Amygdala (tissue), 56 donors: ENCODE measurements at regions not wholly inside any gene's neighbourhood (a gene's known extent, or its start where the extent isn't known, plus 50 kb on each side); places are given as distances from the start of the nearest gene placed in this dataset.

Source experiments
- DNase-seq, 56 donors: peaks; one replicate each; lab custom pipeline; 2025; lab: John Stamatoyannopoulos, UW

DNA sequence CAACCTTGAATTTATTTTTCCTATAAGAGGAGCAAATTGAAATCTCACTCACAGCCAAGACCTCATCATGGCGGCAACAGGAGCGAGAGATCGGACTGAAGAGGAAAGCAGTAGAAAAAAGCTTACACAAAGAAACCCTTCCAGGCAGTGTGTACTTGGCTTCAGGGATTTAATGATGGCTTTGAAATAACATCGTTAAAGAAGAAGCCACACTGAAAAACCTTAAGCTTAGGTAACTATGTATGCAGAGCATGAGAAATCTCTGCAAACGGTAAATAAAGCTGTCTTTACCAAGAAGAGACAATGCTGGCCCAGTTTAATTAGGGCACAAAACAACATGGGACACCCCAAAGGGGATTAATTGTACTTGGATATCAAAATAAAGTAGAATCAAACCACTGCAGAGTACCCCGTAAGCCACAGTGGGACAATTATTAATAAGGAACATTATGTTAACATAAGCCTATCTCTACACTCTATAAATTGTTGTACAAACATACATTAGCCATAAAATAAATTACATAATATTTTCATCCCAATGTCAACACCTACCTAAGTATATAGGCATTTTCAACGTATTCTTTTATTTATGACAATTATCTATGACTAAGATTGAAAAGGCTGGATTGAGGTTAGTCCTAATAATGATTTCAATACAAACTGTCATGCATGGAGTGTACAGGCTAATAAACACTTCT, 360.2 kb upstream of the CHRM3 start:
- no peak for DNase-seq

DNA sequence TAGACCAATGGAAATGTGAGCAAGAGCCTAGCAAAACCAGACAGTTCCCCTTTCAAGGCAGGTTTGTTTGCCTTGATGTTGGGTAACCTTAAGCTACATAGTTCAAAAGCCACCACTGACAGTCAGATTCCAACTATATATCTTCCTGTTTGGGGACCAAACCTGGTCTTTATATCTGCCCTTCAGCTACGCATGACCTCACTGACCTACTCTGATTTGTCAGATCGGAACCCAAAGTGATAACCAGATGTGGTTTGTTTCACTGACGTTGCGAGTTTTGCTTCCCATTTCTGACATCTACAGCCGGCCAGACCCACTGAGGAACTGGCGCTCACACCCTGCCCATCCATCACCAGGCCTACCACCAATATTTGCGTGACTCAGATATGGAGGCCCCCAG, 361.1 kb upstream of the CHRM3 start:
- no peak for DNase-seq

DNA sequence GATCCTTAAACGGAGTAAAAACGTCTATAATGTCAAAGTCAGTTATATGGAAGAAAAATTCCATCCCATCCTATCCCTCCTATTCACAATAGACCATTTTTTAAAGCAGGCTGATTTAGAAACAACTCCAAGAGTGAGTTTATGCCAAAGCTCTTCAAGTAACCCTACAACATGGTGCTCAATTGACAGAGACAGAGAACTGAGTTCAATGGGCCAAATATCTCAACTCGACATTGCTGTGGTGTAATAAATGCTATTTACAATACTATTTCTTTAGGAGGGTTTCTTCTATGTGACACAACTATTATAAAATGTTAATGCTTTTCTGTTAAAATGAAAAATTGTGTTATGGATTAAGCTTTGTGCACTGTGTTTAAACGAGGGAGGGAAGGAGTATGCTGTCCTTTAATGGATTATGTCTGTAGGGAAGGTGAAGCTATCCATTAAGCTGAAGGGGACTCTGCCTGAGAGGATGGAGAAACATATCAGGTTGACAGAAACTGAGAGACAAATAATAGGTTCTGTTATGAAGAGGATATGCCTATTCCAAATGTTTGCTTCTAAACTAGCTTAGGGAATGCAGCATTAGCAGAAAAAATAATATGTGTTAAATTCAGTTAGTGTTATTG, 362.5 kb upstream of the CHRM3 start:
- DNase-seq = no peak

- DNase-seq = no peak
These were observed 370.0 kb upstream of the CHRM3 start for GRCh38 chr1:239016337-239016736.

DNA sequence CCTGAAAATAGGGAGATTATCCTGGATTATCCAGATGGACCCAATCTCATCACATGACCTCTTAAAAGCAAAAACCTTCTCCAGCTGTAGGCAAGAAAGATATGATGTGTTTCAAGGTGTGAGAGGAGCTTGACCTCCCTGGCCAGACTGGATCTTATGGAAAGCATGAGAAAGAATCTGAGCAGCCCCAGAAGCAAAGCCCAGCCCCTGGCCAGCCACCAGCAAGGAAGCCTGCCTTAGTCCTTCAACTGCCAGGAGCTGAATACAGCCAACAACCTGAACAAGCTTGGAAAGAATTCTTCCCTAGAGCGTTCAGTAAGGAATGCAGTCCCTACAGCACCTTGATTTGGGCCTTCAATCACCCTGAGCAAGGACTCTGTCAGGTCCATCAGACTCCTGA, 375.0 kb upstream of the CHRM3 start:
- DNase-seq = no peak

DNA sequence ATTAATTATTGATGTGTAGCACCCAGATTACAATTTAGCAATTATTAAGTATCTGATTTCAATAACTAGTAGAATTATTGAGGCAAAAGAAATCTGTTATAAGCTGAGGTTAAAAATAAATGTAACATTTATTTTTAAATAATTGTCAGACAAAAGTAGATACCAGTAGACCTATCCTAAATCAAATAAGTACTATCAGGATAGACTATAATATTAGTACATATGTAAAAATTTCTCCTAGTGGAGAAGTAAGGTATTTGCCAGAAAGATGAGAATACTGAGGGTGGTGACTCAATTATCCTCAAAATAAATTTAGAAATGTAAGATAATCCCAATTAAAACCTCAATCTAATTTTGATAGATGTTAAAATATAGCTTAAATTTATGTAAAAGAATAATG, 377.8 kb upstream of the CHRM3 start:
- DNase-seq = no peak

- no peak for DNase-seq
These were observed 380.1 kb upstream of the CHRM3 start for GRCh38 chr1:239006276-239006675.

- no peak for DNase-seq
These were observed 386.4 kb upstream of the CHRM3 start for GRCh38 chr1:238999944-239000343.

DNA sequence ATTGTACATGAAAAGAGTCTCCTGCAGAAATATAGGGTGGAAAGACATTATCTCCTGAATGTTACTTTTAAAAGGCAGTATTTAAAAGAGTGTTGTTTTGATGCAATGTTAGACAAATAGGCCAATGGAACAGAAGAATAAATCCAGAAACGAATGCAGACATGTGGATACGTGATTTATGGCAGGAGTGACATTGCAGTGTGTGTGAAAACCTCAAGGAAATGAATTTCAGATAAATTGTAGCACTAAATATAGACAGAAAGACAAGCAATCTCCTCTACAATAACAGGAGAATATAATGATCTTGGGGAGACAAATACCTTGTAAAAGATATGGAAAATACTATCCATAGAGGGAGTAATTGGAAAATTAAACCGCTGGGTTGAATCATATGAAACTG, 387.8 kb upstream of the CHRM3 start:
- DNase-seq = no peak

DNA sequence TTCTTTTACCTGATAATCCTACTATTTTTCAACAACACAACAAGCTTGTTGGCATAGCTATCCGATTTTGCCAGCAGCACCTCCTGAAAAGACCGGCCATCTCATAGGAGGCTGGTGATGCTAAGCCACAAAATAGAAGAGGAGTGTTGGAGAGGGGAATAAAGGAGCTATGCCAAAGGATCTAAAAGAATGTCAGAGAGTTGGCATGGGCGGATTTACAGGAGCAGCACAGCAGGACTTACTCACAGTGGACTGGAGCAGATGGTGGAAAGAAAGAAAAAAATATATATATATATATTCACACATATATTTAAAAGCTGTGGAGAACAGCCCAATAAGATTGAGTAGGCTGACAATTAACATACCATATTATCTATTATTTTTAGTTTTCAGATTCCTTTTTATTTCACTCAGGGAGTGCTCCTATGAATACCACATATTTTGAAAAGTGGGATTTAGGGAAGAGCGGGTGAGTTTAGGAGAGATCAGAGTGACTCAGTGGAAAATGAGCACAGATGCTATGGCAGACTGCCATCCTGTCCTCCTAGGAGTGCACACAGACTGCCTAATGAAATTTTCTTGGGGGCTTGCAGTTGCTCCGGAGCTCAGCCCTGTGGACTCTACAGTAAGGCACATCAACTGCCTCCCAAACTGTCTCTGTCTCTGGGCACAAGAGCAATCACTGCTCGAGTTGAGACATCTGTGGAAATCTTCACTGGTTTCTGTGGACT, 394.4 kb upstream of the CHRM3 start:
- DNase-seq = peak in 22 of 56 donors; percentile 1 to 46 (median 8)

- no peak for DNase-seq
These were observed 401.1 kb upstream of the CHRM3 start for GRCh38 chr1:238985312-238985711.

GRCh38 chr1:238982736-238983135, 403.6 kb upstream of the CHRM3 start:
- no peak for DNase-seq

- no peak for DNase-seq
These were observed 404.9 kb upstream of the CHRM3 start for GRCh38 chr1:238981317-238981933.

GRCh38 chr1:238980053-238980452, 406.3 kb upstream of the CHRM3 start:
- DNase-seq = no peak

DNA sequence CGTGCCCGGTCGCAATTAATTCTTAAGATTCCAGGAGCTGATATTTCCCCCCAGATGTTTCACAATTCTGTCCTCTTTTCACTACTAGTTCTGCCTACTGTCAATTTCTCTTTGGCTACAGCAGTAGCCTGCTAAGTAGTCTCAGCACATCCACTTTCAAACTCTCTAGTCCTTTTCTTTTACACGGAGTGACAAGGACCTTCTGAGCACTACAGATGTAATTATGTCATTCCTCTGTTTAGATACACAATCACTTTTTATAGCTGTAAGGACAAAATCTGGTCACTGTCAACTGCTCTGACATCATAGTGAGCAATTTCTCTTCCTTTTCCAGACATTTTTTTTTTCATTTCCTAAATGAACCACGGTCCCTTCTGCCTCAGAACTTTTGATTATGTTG, 421.7 kb upstream of the CHRM3 start:
- no peak for DNase-seq

GRCh38 chr1:238962941-238963340, 423.4 kb upstream of the CHRM3 start:
- DNase-seq = no peak

DNA sequence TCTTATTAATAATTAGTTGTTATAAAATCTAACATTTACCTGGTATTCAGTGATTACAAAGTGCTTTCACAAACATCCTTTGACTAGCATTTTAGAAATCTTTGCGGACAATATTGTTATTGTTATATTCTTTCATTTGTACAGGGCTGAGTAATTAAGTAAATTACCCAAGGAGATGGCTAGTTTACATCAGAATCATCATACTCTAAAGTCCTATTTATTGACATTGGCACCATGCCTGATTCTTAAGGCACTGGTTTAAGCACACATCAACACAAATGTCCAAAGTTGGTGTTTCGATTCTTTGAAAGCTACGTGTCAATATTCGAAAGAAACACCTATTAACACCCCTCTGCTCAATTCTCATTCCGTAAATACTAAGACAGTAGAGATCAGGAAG, 424.6 kb upstream of the CHRM3 start:
- DNase-seq = no peak

DNA sequence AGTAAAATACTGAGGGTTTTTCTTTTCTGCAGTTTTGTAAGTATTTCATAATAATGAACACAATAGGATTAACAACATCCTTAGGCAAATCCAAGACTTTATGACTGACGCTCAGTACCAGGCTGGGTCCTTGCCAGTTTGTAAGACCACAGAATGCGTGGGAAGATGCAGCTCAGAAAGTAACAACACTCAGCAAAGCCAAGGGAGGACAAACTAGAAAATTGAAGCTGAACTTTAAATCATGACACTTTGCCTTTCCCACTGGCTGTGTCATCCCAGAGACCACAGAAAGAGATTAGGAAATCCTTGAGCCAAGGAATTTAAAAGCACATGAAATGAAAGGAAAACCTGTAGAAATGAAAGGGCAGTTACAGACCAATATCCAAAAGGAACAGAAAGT, 426.3 kb upstream of the CHRM3 start:
- DNase-seq = peak in 1 of 56 donors; percentile 1

DNA sequence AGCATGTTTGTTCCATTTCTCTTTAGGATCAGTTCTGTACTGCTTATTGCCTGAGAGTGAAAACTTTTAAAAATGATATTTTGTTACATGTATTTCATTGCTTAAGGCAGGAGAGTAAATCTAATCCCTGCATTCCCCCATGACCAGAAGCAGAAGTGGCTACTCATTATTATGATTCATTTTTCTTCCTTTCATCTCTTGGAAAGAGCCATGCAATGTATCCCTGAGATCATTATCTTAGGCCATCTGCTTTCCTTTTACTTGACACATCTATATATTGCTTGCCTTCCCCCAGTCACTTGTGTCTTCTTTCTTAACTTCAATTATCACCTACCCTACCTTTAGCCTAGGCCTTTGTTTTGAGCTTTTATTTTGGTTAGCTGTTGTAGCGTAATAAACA, 430.4 kb upstream of the CHRM3 start:
- no peak for DNase-seq

DNA sequence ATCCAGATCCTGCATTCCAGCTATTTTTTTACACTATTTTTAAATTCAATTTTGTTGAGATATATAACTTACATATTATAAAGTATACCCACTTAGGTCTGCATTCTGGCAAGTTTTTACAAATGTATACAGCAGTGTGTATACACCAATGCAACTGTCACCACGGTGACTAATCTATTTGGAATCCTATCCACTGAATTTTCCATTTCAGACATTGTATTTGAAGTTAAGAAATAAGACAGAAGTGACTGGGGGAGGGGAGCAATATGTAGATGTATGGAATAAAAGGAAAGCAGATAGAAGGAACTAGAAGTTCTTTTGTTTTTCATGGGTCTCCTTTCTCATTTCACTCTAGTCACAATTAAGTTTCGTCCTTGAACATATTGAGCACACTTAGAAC, 431.5 kb upstream of the CHRM3 start:
- DNase-seq = no peak

GRCh38 chr1:238953448-238954010, 432.8 kb upstream of the CHRM3 start:
- DNase-seq = no peak
